ENCODE measurements at regions not wholly inside any gene's neighbourhood (a gene's known extent, or its start where the extent isn't known, plus 50 kb on each side); places are given as distances from the start of the nearest gene placed in this dataset.
"Not testable (repeated sequence)": the region's sequence is repeated elsewhere in the genome, so short reads cannot be mapped to it uniquely, and the experiment has no call there.

DNA sequence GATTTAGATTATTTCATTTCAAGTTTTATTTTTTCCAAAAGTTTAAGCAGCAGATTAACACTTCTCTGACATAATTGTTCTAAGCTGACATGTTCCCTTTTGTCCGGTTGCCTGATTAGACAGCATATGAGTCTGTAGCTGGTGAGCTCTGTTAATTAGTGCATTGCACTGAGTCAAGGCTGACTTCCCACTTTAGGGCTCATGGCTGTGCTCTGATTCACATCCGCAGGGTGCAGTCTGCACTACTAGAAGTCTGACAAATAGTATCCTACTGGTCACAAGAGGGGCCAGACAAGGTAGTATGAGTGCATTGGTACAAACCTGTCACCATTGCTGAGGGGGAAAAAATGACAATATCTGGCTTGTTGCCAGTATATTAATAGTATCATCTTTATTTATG lies 443.9 kb upstream of the ZNF804A start:
- no peak for DNase-seq

DNA sequence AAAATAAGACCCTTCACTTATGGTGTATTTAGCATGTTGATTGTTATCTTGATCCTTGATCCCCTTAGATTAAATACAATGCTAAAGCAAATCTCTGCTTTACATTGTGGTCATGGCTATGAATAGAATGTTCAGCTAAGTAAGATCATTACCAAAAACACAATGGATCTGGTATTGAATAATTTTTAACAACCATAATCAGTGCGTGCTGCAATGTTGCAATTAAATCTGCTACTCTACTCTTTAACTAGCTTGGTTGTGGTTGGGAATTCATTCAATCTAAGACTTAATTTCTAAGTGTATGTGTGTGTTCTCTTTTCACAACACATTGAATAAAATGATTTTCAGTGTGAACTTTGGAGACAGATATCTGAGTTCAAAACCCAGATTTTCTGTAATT lies 442.5 kb upstream of the ZNF804A start:
- no peak for DNase-seq

GRCh38 chr2:184157141-184157540 lies 441.2 kb upstream of the ZNF804A start:
- DNase-seq, result no peak

DNA sequence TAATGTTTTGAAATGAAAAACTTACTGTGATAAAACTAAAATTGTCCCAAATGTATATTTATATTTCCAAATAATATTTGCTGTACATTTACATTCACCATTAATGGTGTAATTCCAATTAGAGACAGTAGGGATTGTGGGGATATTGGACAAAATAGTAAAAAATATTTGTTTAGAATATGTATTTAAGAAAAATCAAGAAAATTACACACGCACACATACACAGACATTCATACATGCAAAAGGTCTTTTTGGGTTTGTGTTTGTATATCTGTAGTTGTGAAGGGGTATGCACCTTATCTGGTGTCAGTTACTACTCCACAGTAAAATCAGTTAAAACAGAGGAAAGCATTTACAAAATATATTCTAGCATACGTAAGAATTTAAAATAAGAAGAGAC lies 435.9 kb upstream of the ZNF804A start:
- DNase-seq, result no peak

DNA sequence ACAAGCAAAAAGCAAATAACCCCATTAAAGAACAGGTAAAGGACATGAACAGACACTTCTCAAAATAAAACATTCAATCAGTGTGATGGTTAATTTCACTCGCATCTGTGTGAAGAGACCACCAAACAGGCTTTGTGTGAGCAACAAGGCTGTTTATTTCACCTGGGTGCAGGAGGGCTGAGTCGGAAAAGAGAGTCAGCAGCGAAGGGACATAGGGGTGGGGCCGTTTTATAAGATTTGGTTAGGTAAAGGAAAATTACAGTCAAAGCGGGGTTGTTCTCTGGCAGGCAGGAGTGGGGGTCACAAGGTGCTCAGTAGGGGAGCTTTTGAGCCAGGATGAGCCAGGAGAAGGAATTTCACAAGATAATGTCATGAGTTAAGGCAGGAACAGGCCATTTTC lies 429.5 kb upstream of the ZNF804A start:
- not testable (repeated sequence) for DNase-seq

- no peak for DNase-seq
Observed at GRCh38 chr2:184169366-184169765, 429.0 kb upstream of the ZNF804A start.

DNA sequence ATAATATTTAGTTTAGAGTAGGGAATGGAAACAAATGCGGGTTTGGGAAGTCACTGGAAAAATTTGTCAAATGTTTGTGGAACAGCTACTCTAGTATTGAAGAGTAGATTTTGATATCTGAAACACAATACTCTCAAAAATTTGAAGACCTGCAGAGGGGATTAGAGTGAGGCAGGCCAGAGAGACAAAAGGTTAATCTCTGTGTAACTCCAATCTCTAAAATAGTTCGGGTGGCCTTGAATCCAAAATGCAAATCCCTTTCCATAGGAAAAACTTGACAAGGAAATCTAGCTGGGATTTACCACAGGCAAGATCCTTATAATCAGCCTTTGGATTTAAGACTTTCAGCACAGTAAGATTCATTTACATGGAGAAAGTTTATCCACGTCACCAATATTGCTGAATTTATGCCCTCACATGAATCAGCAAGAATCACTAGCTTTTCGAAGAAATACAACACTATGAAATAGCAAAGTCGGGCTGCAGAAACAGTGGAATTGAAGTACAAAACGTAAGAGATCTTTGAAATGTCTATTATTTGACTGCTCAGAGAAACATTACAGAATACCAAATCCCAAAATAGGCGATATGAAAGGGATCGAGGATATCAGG lies 423.7 kb upstream of the ZNF804A start:
- DNase-seq, result no peak

GRCh38 chr2:184178229-184178628 lies 420.1 kb upstream of the ZNF804A start:
- no peak for DNase-seq

DNA sequence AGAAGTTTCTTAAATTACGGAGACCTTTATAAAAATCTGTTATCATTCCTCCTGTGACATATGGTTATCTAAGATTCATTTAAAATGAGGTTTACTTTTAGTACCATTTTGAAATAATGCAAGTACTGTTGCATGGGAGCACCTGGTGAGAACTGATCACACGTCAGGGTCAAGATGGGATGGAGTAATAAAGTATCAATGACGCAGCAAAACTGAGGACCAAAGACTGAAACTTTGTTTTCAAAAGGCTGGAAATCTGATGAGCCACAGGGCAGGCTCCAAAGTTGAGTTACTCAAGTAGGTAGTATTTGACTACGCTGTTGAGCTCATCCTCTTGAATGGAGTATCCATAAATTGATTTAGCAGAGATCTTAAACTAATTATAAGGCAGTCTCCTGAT lies 411.9 kb upstream of the ZNF804A start:
- no peak for DNase-seq

DNA sequence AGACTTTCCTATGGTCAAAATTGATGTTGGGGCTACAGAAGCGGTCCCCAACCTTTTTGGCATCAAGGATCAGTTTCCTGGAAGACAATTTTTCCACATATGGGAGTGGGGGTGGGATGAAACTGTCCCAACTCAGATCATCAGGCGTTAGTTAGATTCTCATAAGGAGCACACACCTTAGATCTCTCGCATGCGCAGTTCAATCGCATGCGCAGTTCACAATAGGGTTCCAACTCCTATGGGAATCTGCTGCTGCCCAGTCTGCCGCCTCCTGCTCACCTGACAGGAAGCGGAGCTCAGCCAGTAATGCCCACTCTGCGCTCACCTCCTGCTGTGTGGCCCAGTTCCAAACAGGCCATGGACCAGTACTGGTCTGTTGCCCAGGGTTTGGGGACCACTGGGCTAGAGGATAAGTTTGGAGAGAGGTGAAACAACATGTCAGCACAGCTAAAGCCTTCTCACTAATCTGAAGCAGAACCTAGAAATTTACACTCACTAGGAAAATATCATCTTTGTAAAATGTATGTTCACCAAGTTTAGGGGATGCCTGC lies 410.8 kb upstream of the ZNF804A start:
- DNase-seq, result no peak

GRCh38 chr2:184190725-184191124 lies 407.6 kb upstream of the ZNF804A start:
- DNase-seq, result no peak

GRCh38 chr2:184192649-184193048 lies 405.7 kb upstream of the ZNF804A start:
- no peak for DNase-seq

GRCh38 chr2:184197413-184197812 lies 400.9 kb upstream of the ZNF804A start:
- DNase-seq, result no peak

DNA sequence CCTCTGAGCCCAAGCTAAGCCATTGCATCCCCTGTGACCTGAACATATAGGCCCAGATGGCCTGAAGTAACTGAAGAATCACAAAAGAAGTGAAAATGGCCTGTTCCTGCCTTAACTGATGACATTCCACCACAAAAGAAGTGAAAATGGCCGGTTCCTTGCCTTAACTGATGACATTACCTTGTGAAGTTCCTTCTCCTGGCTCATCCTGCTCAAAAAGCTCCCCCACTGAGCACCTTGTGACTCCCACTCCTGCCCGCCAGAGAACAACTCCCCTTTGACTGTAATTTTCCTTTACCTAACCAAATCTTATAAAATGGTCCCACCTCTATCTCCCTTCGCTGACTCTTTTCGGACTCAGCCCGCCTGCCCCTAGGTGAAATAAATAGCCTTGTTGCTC lies 399.5 kb upstream of the ZNF804A start:
- not testable (repeated sequence) for DNase-seq

GRCh38 chr2:184199274-184199673 lies 399.1 kb upstream of the ZNF804A start:
- no peak for DNase-seq

GRCh38 chr2:184201246-184201645 lies 397.1 kb upstream of the ZNF804A start:
- DNase-seq, result no peak

DNA sequence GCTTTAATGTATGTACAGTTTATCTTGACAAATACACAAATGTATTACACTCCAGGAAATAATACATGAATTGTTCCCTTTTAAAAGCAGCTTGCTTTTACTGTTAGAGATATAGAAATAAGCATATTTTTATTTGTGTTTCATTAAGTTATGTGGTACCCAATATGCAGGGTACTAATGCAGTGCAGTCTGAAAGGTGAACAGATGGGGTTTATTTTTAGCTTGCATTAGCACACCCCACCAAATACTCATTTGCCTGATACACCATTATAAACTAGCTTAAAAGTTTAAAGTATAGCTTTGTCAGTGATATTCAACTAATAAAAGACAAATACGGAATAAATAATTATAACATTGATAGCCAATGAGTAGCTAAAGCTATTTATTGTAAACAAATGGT lies 394.7 kb upstream of the ZNF804A start:
- DNase-seq, result no peak

- DNase-seq, result no peak
Observed at GRCh38 chr2:184205048-184205596, 393.2 kb upstream of the ZNF804A start.

- no peak for DNase-seq
Observed at GRCh38 chr2:184206045-184206444, 392.3 kb upstream of the ZNF804A start.

DNA sequence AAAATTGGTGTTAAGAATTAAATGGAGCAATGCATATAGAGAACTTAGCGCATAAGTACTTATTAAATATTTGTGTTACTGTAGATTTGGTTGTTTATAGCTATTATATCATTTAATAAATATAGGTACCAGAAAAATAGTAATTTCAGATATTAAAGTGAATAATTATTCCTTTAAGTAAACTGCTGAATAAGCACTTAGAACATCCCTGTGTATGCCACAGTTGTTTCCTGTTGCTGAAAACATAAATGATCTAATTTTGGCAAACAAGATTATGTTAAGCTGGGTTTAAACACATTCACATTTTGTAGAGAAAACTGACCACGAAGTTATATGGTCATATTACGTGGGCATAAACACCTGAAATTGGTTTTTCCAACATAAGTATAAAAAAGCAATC lies 388.0 kb upstream of the ZNF804A start:
- DNase-seq, result no peak

DNA sequence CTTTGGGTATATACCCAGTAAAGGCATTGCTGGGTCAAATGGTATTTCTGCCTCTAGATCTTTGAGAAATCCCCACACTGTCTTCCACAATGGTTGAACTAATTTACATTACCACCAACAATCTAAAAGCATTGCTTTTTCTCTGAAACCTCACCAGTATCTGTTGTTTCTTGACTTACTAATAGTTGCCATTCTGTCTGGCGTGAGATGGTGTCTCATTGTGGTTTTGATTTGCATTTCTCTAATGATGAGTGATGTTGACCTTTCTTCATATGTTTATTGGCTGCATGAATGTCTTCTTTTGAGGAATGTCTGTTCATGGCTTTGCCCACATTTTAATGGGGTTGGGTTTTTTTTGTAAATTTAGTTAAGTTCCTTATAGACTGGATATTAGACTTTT lies 382.6 kb upstream of the ZNF804A start:
- no peak for DNase-seq

- no peak for DNase-seq
Observed at GRCh38 chr2:184256611-184257010, 341.7 kb upstream of the ZNF804A start.

DNA sequence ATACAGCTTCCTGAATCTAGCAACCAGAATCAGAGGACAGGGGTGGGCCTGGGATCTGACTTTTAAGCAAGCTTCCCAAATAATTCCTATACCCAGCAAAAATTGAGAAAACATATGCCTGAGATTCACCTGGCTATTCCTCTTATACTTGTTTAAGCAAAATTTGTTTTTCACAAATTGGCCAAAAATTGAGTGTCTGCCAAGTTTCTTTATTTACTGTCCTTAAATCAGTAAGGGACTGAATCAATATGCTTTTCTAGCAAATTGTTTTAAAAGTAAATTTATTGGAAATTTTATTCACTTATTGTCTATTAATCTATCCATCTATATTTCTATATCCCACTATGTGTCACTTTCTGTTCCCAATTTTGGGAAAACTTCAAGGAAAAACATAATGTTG lies 337.0 kb upstream of the ZNF804A start:
- DNase-seq, result no peak

- DNase-seq, result no peak
Observed at GRCh38 chr2:184261818-184262217, 336.5 kb upstream of the ZNF804A start.

- DNase-seq, result no peak
Observed at GRCh38 chr2:184268900-184269477, 329.3 kb upstream of the ZNF804A start.
